SK-N-SH (cell line): ENCODE measurements at regions not wholly inside any gene's neighbourhood (a gene's known extent, or its start where the extent isn't known, plus 50 kb on each side); places are given as distances from the start of the nearest gene placed in this dataset.

Experiments used
- CTCF ChIA-PET: fragments of 300-600, 350-600 bp; formaldehyde crosslinking; extraction: SDS; loops from one replicate; lab custom pipeline; 2021; lab: Yijun Ruan, JAX
- POLR2A ChIA-PET: fragments of 350-600 bp; sonication (Branson Sonifier 250); formaldehyde crosslinking; extraction: SDS; loops from one replicate; lab custom pipeline; 2020; ENCODE audit warnings: antibody characterized with exemption, inconsistent platforms; lab: Yijun Ruan, JAX
- DNase-seq: peaks from one replicate; pipeline ENCODE4 v3.0.0; 2012
- H2AFZ ChIP-seq: fragments of 200-600 bp; sonication (generic); 2 replicates; pipeline ENCODE4 v1.8.1; 2016; ENCODE audit warnings: antibody characterized with exemption, mild to moderate bottlenecking, low read depth
- H3F3A ChIP-seq: fragments of 200-600 bp; sonication (generic); replicated peaks from 2 replicates; pipeline ENCODE3; 2016; ENCODE audit warnings: antibody characterized with exemption, mild to moderate bottlenecking; ENCODE audit not compliant: insufficient read depth
- H3K27ac ChIP-seq, 2 experiments: fragments of 200-500 bp in 1 of 2; fragments of 200-600 bp in 1 of 2; sonication (Bioruptor generic) in 1 of 2; sonication (generic), shearing (Covaris generic) in 1 of 2; 2 replicates each; pipeline versions ENCODE4 v1.5.1 to v1.6.1; 2014 to 2016; ENCODE audit warnings: low read depth in 2 of 2, inconsistent platforms in 1 of 2, low read length in 1 of 2, mild to moderate bottlenecking in 1 of 2, mixed read lengths in 1 of 2
- H3K27me3 ChIP-seq: fragments of 200-600 bp; sonication (generic), shearing (Covaris generic); 2 replicates; pipeline ENCODE4 v1.6.1; 2016; ENCODE audit warnings: mixed run types; ENCODE audit not compliant: insufficient read depth
- H3K36me3 ChIP-seq, 2 experiments: fragments of 200-500 bp in 1 of 2; fragments of 200-600 bp in 1 of 2; sonication (Bioruptor generic) in 1 of 2; sonication (generic) in 1 of 2; replicated peaks in 1 of 2; 2 replicates each; pipeline versions ENCODE3 to v1.5.1; 2014 to 2016; ENCODE audit warnings: low read length in 1 of 2, mild to moderate bottlenecking in 1 of 2; ENCODE audit not compliant: insufficient read depth in 2 of 2, control insufficient read depth in 1 of 2
- H3K4me1 ChIP-seq, 2 experiments: fragments of 200-500 bp in 1 of 2; fragments of 200-600 bp in 1 of 2; sonication (Bioruptor generic) in 1 of 2; sonication (generic), shearing (Covaris generic) in 1 of 2; 2 replicates each; pipeline versions ENCODE4 v1.5.1 to v1.6.1; 2014 to 2016; ENCODE audit warnings: low read depth in 1 of 2, low read length in 1 of 2, mixed run types in 1 of 2; ENCODE audit not compliant: insufficient read depth in 2 of 2, control insufficient read depth in 1 of 2
- H3K4me2 ChIP-seq: fragments of 200-600 bp; sonication (generic), shearing (Covaris generic); 2 replicates; pipeline ENCODE4 v1.6.1; 2017; ENCODE audit warnings: mixed run types
- H3K4me3 ChIP-seq, 2 experiments: fragments of 200-500 bp in 1 of 2; fragments of 200-600 bp in 1 of 2; sonication (Bioruptor generic) in 1 of 2; sonication (generic), shearing (Covaris generic) in 1 of 2; 2 replicates each; pipeline versions ENCODE4 v1.5.1 to v1.8.1; 2014 to 2016; ENCODE audit warnings: low read depth in 2 of 2, inconsistent platforms in 1 of 2, low read length in 1 of 2, mild to moderate bottlenecking in 1 of 2, mixed read lengths in 1 of 2, moderate library complexity in 1 of 2
- H3K79me2 ChIP-seq: fragments of 200-600 bp; sonication (generic); 2 replicates; pipeline ENCODE4 v1.8.1; 2017; ENCODE audit warnings: mild to moderate bottlenecking; ENCODE audit not compliant: insufficient read depth
- H3K9ac ChIP-seq: fragments of 200-600 bp; sonication (generic); 2 replicates; pipeline ENCODE4 v1.6.1; 2017; ENCODE audit warnings: mixed run types
- H3K9me2 ChIP-seq: fragments of 200-600 bp; sonication (generic); 2 replicates; pipeline ENCODE4 v1.6.1; 2017; ENCODE audit warnings: mixed run types
- H3K9me3 ChIP-seq: fragments of 200-600 bp; sonication (generic); 2 replicates; pipeline ENCODE4 v1.6.1; 2017; ENCODE audit warnings: mixed run types, mild to moderate bottlenecking, moderate library complexity
- H4K20me1 ChIP-seq: fragments of 200-600 bp; sonication (generic); 2 replicates; pipeline ENCODE4 v1.6.1; 2017; ENCODE audit warnings: mild to moderate bottlenecking, mixed run types; ENCODE audit not compliant: insufficient read depth
- CHD2 ChIP-seq: fragments of 150-350 bp; IDR thresholded peaks from 2 replicates; pipeline ENCODE4 v1.6.1; 2018; ENCODE audit warnings: low read length; ENCODE audit not compliant: partially characterized antibody
- ELF1 ChIP-seq: IDR thresholded peaks from 2 replicates; pipeline ENCODE4 v1.4.0; 2012
- FOSL2 ChIP-seq: IDR thresholded peaks from 2 replicates; pipeline ENCODE4 v1.4.0; 2012; ENCODE audit warnings: low read depth, mild to moderate bottlenecking, moderate library complexity, borderline replicate concordance
- JUND ChIP-seq: IDR thresholded peaks from 2 replicates; pipeline ENCODE4 v1.4.0; 2012
- MEF2A ChIP-seq: IDR thresholded peaks from 2 replicates; pipeline ENCODE4 v1.4.0; 2012; ENCODE audit warnings: low read depth, borderline replicate concordance
- PBX3 ChIP-seq: IDR thresholded peaks from 2 replicates; pipeline ENCODE4; 2012
- REST ChIP-seq: IDR thresholded peaks from 2 replicates; pipeline ENCODE4 v1.6.1; 2012; ENCODE audit warnings: mild to moderate bottlenecking, low read depth, low read length, moderate library complexity
- TAF1 ChIP-seq: IDR thresholded peaks from 2 replicates; pipeline ENCODE4 v1.6.1; 2012; ENCODE audit warnings: low read depth, mild to moderate bottlenecking, low read length, moderate library complexity, borderline replicate concordance
- TCF12 ChIP-seq: IDR thresholded peaks from 2 replicates; pipeline ENCODE4 v1.4.0; 2012
- TEAD4 ChIP-seq: IDR thresholded peaks from 2 replicates; pipeline ENCODE4 v1.4.0; 2012; ENCODE audit warnings: mild to moderate bottlenecking, borderline replicate concordance; ENCODE audit not compliant: insufficient read depth
- USF2 ChIP-seq: fragments of 150-350 bp; IDR thresholded peaks from 2 replicates; pipeline ENCODE4 v1.6.1; 2017; ENCODE audit warnings: antibody characterized with exemption, low read length, low read depth, borderline replicate concordance
- YY1 ChIP-seq: IDR thresholded peaks from 2 replicates; pipeline ENCODE4 v1.4.0; 2012; ENCODE audit warnings: low read depth, mild to moderate bottlenecking
- WGBS: methylation state at CpG from one replicate; pipeline ENCODE4 v1.1.6; 2017; ENCODE audit warnings: low lambda C conversion rate; 5-methylcytosine and 5-hydroxymethylcytosine counted together
- TF ChIP-seq, protein P1 (sequence below): fragments of 200-600 bp; sonication (generic); IDR thresholded peaks from 2 replicates; pipeline ENCODE4 v1.6.1; 2017; ENCODE audit warnings: antibody characterized with exemption, mild to moderate bottlenecking, moderate library complexity

DNA sequence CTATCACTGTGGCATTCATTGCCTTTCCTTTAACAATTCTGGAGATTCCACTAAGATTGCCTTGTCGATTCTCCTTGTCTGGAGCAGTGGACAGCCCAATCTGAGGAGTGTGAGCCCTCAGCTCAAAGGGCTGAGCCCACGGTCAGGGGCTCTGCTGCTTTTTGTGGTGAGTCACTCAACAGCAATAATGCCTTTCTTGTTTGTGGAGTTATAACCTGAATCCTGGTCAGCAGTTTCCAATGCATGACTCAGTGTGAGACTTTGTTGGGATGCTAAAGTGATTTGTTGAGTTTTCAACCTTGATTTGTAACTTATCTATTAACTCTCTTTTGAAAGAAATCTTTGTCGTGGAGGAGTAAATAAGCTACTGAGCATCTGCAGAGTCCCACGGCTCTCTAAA, 183.5 kb downstream of the TJP1 start:
- Histone ChIP-seq H3K4me3 (no peak overlapping the region), H3K79me2 (no peaks in the 10 kb centered on the region), H3K4me1 (no peaks in the 10 kb centered on the region), H3K36me3 (no peaks in the 10 kb centered on the region), H3F3A (no peaks in the 10 kb centered on the region), H3K27ac (no peak overlapping the region), H4K20me1 (no peaks in the 10 kb centered on the region), H3K9ac (no peak overlapping the region), H3K27me3 (no peaks in the 10 kb centered on the region), H2AFZ (no peak overlapping the region), H3K4me2 (no peak overlapping the region), H3K9me2 (no peaks in the 10 kb centered on the region), H3K9me3 (no peaks in the 10 kb centered on the region)
- POLR2A ChIA-PET: no interaction called here
- WGBS: 16% methylated on average over 4 of the region's 4 CpGs
- TF ChIP-seq JUND (no peak), PBX3 (no peak), FOSL2 (no peak), REST (no peak), ELF1 (no peak), TEAD4 (no peak), MEF2A (no peak)
- TF ChIP-seq, protein P1, sequence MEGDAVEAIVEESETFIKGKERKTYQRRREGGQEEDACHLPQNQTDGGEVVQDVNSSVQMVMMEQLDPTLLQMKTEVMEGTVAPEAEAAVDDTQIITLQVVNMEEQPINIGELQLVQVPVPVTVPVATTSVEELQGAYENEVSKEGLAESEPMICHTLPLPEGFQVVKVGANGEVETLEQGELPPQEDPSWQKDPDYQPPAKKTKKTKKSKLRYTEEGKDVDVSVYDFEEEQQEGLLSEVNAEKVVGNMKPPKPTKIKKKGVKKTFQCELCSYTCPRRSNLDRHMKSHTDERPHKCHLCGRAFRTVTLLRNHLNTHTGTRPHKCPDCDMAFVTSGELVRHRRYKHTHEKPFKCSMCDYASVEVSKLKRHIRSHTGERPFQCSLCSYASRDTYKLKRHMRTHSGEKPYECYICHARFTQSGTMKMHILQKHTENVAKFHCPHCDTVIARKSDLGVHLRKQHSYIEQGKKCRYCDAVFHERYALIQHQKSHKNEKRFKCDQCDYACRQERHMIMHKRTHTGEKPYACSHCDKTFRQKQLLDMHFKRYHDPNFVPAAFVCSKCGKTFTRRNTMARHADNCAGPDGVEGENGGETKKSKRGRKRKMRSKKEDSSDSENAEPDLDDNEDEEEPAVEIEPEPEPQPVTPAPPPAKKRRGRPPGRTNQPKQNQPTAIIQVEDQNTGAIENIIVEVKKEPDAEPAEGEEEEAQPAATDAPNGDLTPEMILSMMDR: no peak
- no peak for DNase-seq
- CTCF ChIA-PET: no interaction called here

- Histone ChIP-seq H2AFZ (no peak overlapping the region), H3K4me2 (no peak overlapping the region), H3K79me2 (no peaks in the 10 kb centered on the region), H3K4me1 (no peaks in the 10 kb centered on the region), H3K36me3 (no peaks in the 10 kb centered on the region), H4K20me1 (no peaks in the 10 kb centered on the region), H3K4me3 (no peak overlapping the region), H3K9ac (no peak overlapping the region), H3K27me3 (no peaks in the 10 kb centered on the region; the same call in 1 of the 2 replicates), H3K27ac (no peak overlapping the region), H3K9me2 (no peaks in the 10 kb centered on the region), H3K9me3 (no peaks in the 10 kb centered on the region), H3F3A (no peaks in the 10 kb centered on the region)
- 61% methylated on average over 2 of the region's 3 CpGs for WGBS
- ChIA-PET CTCF (no interaction called here), POLR2A (no interaction called here)
- no peak for TF ChIP-seq FOSL2
- no peak for TF ChIP-seq CHD2
- no peak for TF ChIP-seq TCF12
- no peak for TF ChIP-seq TAF1
- no peak for TF ChIP-seq USF2
- no peak for TF ChIP-seq YY1
- no peak for TF ChIP-seq REST
- DNase-seq: no peak
These were observed 184.3 kb downstream of the TJP1 start for GRCh38 chr15:29638011-29638410.
